ENCODE measurements at regions not wholly inside any gene's neighbourhood (a gene's known extent, or its start where the extent isn't known, plus 50 kb on each side); places are given as distances from the start of the nearest gene placed in this dataset.

DNA sequence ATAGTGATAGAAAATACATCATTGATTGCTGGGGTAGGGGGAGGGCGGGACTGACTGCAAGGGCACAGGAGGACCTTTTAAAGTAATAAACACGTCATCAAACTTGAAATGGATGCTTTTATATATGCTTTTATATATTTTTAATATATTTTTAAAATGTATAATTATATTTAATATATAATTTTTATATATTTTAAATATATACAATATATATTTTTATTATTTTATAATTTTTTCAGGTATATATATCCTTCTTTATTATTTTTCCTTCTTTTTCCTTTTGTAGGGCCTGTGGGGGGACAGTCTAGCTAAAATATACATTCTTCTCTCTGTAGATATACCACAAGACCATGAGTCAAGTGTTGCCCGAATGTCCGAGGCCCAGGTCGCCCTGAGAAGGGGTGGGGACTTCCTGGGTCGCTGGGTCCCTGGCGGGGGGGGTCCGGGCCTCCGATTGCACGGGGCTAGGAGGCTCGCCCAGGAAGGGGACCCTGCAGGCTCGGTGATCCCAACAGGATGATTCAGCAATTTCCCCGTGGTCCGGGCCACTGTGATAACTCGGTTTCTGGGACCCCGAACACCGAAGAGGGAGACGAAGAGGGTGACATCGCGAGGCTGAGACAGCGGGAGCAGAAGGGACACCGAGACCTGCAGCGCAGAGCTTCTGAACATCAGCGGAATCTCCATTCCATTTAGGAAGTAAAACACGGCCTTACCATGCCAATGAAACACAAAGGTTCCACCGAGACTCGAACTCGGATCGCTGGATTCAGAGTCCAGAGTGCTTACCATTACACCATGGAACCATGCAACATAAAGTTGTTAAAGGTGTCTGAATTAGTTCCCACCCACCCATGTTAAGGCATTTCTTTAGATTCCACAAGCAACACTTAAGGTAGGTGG, 112.5 kb upstream of the NBPF11 start:
- TF ChIP-seq EZH2phosphoT487 (IDR thresholded peaks at IDR 0.05; ENCODE audit: borderline replicate concordance, low read depth), result no peak
- TF ChIP-seq, protein P1, sequence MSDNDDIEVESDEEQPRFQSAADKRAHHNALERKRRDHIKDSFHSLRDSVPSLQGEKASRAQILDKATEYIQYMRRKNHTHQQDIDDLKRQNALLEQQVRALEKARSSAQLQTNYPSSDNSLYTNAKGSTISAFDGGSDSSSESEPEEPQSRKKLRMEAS (IDR thresholded peaks at IDR 0.05; ENCODE audit: low read depth), result 0 out of 2 replicates have a peak, but pooled peaks have one; percentile 1
- TF ChIP-seq CHD2 (IDR thresholded peaks at IDR 0.05; ENCODE audit: low read length, partially characterized antibody), result no peak
- TF ChIP-seq, protein P2, sequence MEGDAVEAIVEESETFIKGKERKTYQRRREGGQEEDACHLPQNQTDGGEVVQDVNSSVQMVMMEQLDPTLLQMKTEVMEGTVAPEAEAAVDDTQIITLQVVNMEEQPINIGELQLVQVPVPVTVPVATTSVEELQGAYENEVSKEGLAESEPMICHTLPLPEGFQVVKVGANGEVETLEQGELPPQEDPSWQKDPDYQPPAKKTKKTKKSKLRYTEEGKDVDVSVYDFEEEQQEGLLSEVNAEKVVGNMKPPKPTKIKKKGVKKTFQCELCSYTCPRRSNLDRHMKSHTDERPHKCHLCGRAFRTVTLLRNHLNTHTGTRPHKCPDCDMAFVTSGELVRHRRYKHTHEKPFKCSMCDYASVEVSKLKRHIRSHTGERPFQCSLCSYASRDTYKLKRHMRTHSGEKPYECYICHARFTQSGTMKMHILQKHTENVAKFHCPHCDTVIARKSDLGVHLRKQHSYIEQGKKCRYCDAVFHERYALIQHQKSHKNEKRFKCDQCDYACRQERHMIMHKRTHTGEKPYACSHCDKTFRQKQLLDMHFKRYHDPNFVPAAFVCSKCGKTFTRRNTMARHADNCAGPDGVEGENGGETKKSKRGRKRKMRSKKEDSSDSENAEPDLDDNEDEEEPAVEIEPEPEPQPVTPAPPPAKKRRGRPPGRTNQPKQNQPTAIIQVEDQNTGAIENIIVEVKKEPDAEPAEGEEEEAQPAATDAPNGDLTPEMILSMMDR (IDR thresholded peaks at IDR 0.05), result no peak
- no peak for TF ChIP-seq TCF12 (IDR thresholded peaks at IDR 0.05)
- TF ChIP-seq EP300 (IDR thresholded peaks at IDR 0.05; ENCODE audit: borderline replicate concordance in 1 of 2, low read depth in 1 of 2, low read length in 1 of 2), result no peak
- no peak for TF ChIP-seq SIN3A (IDR thresholded peaks at IDR 0.05; ENCODE audit: borderline replicate concordance, low read depth, low read length)
- no peak for TF ChIP-seq JUND (IDR thresholded peaks at IDR 0.05)
- TF ChIP-seq POLR2AphosphoS5 (IDR thresholded peaks at IDR 0.05; ENCODE audit: low read depth, low read length), result no peak

All from SK-N-SH (cell line).